HUES6 (cell line): ENCODE measurements at regions not wholly inside any gene's neighbourhood (a gene's known extent, or its start where the extent isn't known, plus 50 kb on each side); places are given as distances from the start of the nearest gene placed in this dataset.
A peak's percentile ranks its signal among the peaks of the same experiment; 100 is the strongest.

ENCODE experiments used
- H3K27ac ChIP-seq: 2 replicates; pipeline ENCODE4 v1.7.0; 2013; ENCODE audit warnings: low read depth, mild to moderate bottlenecking, low read length, inconsistent platforms
- H3K27me3 ChIP-seq: 2 replicates; pipeline ENCODE4 v1.6.1; 2013; ENCODE audit warnings: low read length; ENCODE audit not compliant: control insufficient read depth, insufficient read depth
- H3K36me3 ChIP-seq: 2 replicates; pipeline ENCODE4 v1.6.1; 2013; ENCODE audit warnings: low read length; ENCODE audit not compliant: control insufficient read depth, insufficient read depth
- H3K4me1 ChIP-seq: 2 replicates; pipeline ENCODE4 v1.6.1; 2013; ENCODE audit warnings: low read length; ENCODE audit not compliant: control insufficient read depth, insufficient read depth
- H3K4me3 ChIP-seq: 2 replicates; pipeline ENCODE4 v1.5.1; 2013; ENCODE audit warnings: low read depth, low read length
- H3K9ac ChIP-seq: one replicate; pipeline ENCODE4 v1.6.1; 2013; ENCODE audit warnings: mild to moderate bottlenecking, low read length
- H3K9me3 ChIP-seq: 2 replicates; pipeline ENCODE4 v1.6.1; 2013; ENCODE audit warnings: low read depth, low read length; ENCODE audit not compliant: control insufficient read depth, insufficient read depth

DNA sequence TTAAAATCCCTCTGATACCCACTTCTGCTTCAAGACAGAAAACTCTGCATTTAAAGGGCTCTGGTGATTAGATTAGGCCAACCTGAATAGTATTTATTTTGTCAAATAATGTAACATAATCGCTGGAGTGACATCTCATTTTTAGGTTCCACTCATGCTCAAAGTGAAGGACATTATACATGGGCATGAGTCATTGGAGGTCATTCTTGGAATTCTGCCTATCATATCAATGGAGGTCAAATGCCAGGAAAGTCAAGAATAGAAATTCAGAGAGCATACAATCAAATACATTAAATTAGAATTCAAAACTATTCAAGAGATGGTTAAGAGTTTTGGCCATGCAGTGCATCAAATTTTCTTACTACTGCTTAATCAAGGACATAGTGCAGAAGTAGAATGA, 50.8 kb upstream of the PRSS1 start:
- Histone ChIP-seq H3K27ac (no peak overlapping the region), H3K9me3 (peaks cover 3% of the 10 kb centered on the region; the same call in 1 of the 2 replicates), H3K4me3 (no peak overlapping the region), H3K9ac (no peak overlapping the region), H3K27me3 (no peaks in the 10 kb centered on the region), H3K36me3 (no peaks in the 10 kb centered on the region), H3K4me1 (peaks cover 39% of the 10 kb centered on the region)

DNA sequence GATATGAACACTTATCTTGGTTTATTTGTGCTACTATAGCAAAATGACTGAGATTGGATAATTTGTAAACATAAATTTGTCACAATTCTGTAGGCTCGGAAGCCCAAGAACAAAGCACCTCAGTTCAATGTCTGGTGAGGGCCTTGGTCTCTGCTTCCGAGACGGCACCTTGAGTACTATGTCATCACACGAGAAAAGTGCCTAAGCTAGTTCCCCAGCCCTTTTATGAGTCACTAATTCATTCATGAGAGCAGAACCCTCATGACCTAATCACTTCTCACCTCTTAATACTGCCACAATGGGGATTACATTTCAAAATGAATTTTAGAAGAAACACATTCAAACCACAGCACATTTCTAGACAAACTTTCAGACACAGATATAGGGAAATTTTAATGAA, 52.0 kb upstream of the PRSS1 start:
- H3K9me3 ChIP-seq, result peaks cover 3% of the 10 kb centered on the region; the same call in 1 of the 2 replicates
- peak overlapping the region; percentile 95 for H3K27ac ChIP-seq
- H3K4me1 ChIP-seq, result peaks cover 39% of the 10 kb centered on the region
- no peaks in the 10 kb centered on the region for H3K36me3 ChIP-seq
- peak overlapping the region; percentile 19; the same call in 1 of the 2 replicates for H3K4me3 ChIP-seq
- H3K9ac ChIP-seq, result peak overlapping the region; percentile 55
- H3K27me3 ChIP-seq, result no peaks in the 10 kb centered on the region

DNA sequence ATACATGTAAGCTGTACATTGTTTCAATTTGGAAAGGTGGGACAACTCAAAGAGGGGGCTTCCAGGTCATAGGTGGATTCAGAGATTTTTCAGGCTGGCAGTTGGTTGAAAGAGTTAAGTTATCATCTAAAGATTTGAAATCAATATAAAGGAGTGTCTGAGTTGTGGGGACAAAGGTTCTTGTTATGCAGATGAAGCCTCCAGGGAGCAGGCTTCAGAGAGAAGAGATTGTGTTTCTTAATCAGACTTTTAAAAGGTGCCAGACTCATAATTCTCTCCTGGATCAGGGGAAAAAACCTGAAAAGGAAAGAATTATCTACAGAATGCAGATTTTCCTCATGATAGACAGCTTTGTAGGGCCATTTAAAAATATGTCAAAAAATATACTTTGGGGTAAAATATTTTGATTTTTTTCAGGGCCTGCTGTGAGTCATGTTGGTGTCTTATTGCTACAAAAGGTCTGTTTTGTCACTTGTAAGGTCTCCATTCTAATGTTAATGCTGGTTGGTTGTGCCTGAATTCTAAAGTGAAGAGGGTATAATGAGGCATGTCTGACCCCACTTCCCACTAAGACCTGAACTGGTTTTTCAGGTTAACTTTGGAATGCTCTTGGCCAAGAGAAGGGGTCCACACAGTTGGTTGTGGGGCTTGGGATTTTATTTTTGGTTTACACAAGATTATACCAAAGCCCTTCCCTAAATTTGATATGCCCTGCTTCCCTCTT, 52.7 kb upstream of the PRSS1 start:
- Histone ChIP-seq H3K9me3 (peaks cover 3% of the 10 kb centered on the region; the same call in 1 of the 2 replicates), H3K4me3 (peak overlapping the region; percentile 22; the same call in 1 of the 2 replicates), H3K27ac (peak overlapping the region; percentile 95), H3K27me3 (no peaks in the 10 kb centered on the region), H3K4me1 (peaks cover 39% of the 10 kb centered on the region), H3K9ac (peak overlapping the region; percentile 55), H3K36me3 (no peaks in the 10 kb centered on the region)

DNA sequence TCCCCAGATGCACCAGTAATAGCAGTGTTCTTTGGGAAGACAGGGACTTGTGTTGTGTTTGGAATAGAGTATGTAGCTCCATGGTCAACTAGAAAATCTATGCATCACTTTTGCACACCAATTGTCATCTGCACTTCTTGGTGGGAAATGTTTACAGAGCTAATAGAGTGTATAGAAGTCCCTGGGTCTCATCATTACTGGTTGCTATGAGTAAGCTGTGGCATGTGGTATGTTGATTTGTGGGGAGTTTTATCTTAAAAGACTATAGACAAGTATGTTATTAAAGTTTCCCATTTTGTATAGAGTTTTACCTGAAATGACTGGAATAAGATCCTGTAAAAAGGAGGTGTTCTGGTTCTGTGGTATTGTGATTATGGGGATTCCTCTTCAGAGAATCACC, 55.4 kb upstream of the PRSS1 start:
- Histone ChIP-seq H3K4me3 (no peak overlapping the region), H3K9ac (no peak overlapping the region), H3K4me1 (peaks cover 30% of the 10 kb centered on the region), H3K27me3 (no peaks in the 10 kb centered on the region), H3K27ac (no peak overlapping the region), H3K9me3 (no peaks in the 10 kb centered on the region; the same call in 1 of the 2 replicates), H3K36me3 (no peaks in the 10 kb centered on the region)

DNA sequence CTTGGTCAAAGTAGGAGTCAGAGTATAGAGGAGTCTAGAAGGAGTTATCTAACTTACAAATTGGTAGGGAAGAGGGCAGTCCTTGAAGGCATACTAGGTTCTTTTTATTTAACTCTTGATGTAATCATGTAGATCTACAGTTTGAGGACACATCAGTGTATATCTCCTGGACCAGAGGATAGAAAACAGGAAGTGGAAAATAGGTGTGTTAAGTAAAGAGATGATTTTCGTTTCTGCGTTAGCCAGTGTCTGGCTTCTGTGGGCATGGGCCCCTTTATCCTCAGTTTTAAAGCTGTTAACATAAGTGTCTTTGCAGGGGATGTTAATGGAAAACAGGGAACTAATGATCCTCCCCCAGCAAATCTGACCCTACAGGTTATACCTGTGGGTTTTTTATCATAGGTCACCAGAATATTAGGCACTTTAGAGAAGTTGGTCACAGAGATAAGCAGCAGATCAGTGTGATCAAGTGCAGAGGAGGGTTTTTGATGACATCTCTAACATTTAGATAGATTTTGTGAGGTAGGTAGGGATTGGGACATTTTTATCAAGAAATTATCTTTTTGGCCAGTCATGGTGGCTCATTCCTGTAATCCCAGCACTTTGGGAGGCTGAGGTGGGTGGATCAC, 58.6 kb upstream of the PRSS1 start:
- Histone ChIP-seq H3K27me3 (no peaks in the 10 kb centered on the region), H3K4me1 (no peaks in the 10 kb centered on the region; the same call in 1 of the 2 replicates), H3K9me3 (no peaks in the 10 kb centered on the region), H3K36me3 (no peaks in the 10 kb centered on the region), H3K9ac (no peak overlapping the region), H3K27ac (no peak overlapping the region), H3K4me3 (no peak overlapping the region)

DNA sequence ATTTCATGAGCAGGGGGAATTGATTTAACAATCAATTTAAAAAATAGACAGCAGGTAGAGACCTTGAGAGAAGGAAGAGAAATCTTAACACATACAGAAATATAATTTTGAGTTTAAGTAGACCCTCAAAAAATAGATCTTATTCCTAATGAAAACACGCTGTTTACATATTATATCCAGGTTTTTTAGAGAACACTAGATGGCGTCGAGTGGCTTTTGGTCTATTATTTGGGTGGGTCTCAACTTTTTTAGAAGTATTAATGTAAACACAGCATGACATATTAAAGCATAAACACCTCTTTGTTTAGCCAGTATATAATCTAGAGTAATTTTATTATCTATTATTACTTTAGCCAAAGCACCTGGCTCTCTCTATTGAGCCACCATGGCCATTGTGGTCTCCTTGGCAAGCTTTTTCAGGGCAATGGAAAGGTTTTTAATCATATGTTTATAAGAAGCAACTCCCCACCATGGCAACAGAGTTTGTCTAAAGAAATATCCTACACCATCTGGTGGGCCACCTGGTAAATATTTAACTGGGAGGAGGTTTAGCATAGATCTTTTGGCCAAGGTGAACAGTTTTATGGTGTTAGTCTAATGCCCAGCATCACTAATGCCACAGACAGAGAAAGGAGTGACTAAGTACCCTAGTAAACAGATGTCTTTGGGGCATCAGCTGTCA, 59.7 kb upstream of the PRSS1 start:
- Histone ChIP-seq H3K4me3 (no peak overlapping the region), H3K27ac (no peak overlapping the region), H3K9me3 (no peaks in the 10 kb centered on the region), H3K27me3 (no peaks in the 10 kb centered on the region), H3K9ac (no peak overlapping the region), H3K36me3 (no peaks in the 10 kb centered on the region), H3K4me1 (no peaks in the 10 kb centered on the region)

DNA sequence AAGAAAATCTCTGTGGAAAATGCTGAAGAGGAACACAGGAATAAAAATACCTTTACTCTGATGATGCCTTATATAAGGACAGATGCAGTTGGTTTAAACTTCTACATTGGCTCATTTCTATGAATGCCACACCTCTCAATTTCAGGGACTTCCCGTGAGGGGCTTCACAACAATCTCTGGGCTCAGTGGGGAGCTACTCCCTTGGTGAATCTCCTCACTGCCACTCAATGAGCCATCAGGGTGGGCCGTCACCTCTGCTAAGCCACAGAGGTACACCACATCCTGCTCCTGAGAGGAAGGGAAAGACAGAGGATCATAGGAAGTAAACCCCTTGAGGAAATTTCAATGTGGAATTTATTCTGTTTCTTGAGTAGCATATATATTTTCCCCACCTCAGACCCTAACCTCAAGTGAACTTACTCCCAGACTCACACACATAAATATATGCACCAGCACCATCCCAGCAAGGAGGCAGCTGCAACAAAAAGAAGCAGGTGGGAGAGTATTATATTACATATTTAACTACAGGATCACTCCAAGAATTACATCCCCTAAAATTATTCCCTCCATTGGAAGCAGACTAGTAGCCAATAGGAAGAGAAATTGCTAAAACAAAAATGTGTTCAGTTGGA, 63.3 kb upstream of the PRSS1 start:
- no peak overlapping the region for H3K27ac ChIP-seq
- no peak overlapping the region for H3K9ac ChIP-seq
- H3K4me1 ChIP-seq, result no peaks in the 10 kb centered on the region
- H3K4me3 ChIP-seq, result no peak overlapping the region
- no peaks in the 10 kb centered on the region for H3K36me3 ChIP-seq
- H3K27me3 ChIP-seq, result no peaks in the 10 kb centered on the region
- H3K9me3 ChIP-seq, result no peaks in the 10 kb centered on the region

DNA sequence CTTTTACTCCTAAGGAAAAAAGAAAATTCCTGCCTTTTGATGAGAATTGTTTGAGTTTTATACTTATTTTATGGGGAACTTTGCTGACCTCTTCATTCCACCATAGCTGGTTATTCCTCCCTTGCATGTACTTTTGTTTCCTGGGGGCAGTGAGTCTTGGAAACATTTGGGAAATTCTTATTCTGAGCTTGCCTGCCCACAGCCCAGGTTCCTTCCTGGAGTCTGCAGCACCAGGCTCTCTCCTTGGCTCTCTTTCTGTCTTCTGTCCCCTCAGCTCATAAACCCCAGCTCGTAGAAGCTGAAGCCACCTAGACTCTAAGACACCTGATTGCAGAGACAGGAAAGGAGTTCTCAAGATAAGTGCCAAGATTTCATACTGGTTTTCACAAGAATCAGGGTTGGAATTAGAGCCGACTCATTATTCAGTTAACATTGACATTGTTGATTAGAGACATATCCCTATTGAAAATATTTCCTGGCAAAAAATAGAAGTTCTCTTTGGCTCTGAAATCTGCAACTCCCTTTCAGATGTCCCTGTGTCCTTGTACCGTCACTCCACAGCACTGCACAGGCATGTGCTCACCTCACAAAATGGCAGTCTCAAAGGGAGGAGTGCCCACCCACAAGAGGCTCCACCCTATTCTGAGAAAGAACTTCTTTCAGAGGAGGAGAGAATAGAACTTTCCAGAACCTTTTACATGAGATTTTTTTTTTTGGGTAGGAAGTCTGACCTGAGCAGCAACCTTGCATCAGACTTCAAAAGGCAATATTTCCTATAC, 67.8 kb upstream of the PRSS1 start:
- Histone ChIP-seq H3K27me3 (no peaks in the 10 kb centered on the region), H3K4me3 (no peak overlapping the region), H3K36me3 (no peaks in the 10 kb centered on the region), H3K27ac (no peak overlapping the region), H3K9ac (no peak overlapping the region), H3K9me3 (peaks cover 4% of the 10 kb centered on the region; the same call in 1 of the 2 replicates), H3K4me1 (no peaks in the 10 kb centered on the region)

DNA sequence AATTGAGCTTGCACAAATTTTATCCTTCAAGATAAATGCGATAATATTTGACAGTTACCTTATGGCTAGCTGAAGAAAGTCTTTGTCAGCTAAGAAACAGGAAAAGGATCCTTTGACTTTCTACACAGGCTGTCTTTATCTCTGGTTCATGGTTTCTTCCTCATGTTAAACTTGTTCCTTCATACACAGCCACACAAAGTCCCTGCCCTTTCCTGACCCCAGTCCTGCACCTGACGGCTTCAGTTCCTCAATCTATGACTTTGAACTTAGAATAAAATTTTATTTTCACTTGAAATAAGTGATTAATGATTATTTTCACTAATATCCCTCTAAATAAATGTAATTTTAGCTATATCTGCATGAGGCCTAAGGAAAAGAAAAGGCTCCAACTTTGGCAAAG, 77.8 kb upstream of the PRSS1 start:
- H3K4me1 ChIP-seq, result no peaks in the 10 kb centered on the region
- H3K27ac ChIP-seq, result no peak overlapping the region
- no peaks in the 10 kb centered on the region for H3K36me3 ChIP-seq
- H3K9ac ChIP-seq, result no peak overlapping the region
- H3K4me3 ChIP-seq, result no peak overlapping the region
- no peaks in the 10 kb centered on the region for H3K27me3 ChIP-seq
- no peaks in the 10 kb centered on the region for H3K9me3 ChIP-seq

DNA sequence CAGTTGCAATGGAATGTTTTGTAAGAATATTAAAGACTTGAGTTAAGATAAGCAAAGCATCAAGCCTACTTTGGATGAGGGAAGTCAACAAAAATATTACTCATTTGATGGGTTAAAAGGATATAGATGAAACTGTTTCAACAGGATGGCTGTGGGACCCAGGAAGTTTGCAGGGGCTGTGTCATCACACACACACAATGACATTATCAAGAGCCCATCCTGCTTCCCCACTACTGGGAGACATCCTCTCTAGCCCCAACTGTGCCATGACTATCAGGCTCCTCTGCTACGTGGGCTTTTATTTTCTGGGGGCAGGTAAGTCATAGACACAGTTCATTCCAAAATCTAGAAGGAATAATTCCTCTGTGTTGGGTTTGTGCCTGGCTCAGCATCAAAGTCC, 78.8 kb upstream of the PRSS1 start:
- no peak overlapping the region for H3K4me3 ChIP-seq
- no peak overlapping the region for H3K9ac ChIP-seq
- H3K9me3 ChIP-seq, result no peaks in the 10 kb centered on the region
- H3K27ac ChIP-seq, result no peak overlapping the region
- no peaks in the 10 kb centered on the region for H3K4me1 ChIP-seq
- no peaks in the 10 kb centered on the region for H3K27me3 ChIP-seq
- H3K36me3 ChIP-seq, result no peaks in the 10 kb centered on the region
